GM19395 (cell line): ENCODE measurements at regions not wholly inside any gene's neighbourhood (a gene's known extent, or its start where the extent isn't known, plus 50 kb on each side); places are given as distances from the start of the nearest gene placed in this dataset.
"Not testable (repeated sequence)": the region's sequence is repeated elsewhere in the genome, so short reads cannot be mapped to it uniquely, and the experiment has no call there.

ENCODE experiments used
- ATAC-seq: cut with Tn5 transposase; IDR thresholded peaks from one replicate; pipeline ENCODE4 v1.9.1; 2021; ENCODE audit warnings: mild to moderate bottlenecking, moderate library complexity; ENCODE audit not compliant: unreplicated experiment

- no peak for ATAC-seq
Observed at GRCh38 chr18:11468617-11469016, 140.8 kb upstream of the SLC35G4 start.

GRCh38 chr18:11468120-11468519 is 141.3 kb upstream of the SLC35G4 start:
- ATAC-seq: no peak

DNA sequence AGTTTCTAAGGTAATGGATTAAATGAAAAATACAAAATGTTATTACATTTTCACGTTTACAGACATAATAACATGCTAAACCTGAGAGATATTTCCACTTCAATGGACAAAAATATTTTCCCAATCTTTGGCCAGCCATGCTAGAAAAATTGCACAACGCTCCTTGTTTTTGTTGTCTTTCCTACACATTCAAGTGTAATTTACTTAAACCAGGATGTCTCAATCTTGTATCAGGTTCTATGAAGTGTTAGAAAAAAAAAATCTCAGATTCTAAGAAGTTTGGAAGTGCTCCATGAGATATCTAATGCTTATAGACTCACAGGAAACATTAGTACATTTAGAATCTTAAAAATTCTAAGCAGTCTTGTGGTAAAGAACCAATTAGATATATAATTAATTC is 141.8 kb upstream of the SLC35G4 start:
- ATAC-seq: no peak

DNA sequence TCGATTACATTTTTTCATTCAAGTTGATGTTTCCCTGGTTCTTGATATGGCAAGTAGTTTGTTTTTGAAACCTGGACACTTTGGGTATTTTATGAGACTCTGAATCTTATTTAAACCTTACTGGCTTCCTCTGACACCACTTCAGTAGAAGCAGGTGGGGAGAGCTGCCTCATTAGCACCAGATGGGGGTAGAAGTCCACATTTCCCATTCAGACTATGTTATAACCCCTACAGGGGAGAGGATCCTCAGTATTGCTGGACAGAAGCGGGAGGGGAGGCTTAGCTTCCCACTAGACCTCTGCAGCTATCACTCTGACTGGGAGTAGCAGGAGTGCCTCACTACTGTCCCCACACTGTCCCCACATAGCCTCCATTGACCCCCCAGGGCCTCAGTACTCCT is 145.3 kb upstream of the SLC35G4 start:
- no peak for ATAC-seq

- ATAC-seq: no peak
Observed at GRCh38 chr18:11458447-11458846, 150.9 kb upstream of the SLC35G4 start.

DNA sequence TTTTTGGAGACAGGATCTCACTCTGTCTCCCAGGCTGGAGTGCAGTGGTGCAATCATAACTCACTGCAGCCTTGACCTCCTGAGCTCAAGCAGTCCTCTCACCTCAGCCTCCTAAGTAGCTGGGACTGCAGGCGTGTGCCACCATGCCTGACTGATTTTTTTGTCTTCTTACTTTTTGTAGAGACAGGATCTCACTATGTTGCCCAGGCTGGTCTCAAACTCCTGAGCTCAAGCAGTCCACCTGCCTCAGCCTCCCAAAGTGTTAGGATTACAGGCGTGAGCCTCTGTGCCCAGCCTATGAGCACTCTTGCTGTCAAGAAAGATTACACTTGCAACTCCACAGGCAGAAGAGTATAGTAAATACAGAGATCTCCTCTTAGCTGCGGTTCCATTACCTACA is 151.5 kb upstream of the SLC35G4 start:
- ATAC-seq: not testable (repeated sequence)

- no peak for ATAC-seq
Observed at GRCh38 chr18:11454040-11454439, 155.4 kb upstream of the SLC35G4 start.

DNA sequence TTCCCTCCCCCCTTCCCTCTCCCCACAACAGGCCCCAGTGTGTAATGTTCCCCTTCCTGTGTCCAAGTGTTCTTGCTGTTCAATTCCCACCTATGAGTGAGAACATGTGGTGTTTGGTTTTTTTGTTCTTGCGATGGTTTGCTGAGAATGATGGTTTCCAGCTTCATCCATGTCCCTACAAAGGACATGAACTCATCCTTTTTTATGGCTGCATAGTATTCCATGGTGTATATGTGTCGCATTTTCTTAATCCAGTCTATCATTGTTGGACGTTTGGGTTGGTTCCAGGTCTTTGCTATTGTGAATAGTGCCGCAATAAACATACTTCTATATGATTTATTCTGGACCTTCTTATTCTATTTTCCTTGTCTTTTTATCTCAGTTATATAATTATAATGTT is 165.2 kb upstream of the SLC35G4 start:
- ATAC-seq: not testable (repeated sequence)

DNA sequence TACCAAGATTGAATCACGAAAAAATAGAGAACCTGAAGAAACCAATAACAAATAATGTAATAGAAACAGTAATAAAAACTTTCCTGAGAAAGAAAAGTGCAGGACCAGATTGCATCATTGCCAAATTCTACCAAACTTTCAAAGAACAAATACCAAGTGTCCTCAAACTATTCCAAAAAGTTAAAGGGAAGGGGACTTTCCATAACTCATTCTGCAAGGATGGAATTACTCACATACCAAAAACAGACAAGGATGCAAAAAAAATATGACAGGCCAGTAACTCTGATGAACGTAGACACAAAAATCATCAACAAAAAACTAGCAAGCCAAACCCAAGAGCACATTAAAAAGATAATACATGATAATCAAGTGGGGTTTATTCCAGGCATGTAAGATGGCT is 172.3 kb upstream of the SLC35G4 start:
- ATAC-seq: no peak

DNA sequence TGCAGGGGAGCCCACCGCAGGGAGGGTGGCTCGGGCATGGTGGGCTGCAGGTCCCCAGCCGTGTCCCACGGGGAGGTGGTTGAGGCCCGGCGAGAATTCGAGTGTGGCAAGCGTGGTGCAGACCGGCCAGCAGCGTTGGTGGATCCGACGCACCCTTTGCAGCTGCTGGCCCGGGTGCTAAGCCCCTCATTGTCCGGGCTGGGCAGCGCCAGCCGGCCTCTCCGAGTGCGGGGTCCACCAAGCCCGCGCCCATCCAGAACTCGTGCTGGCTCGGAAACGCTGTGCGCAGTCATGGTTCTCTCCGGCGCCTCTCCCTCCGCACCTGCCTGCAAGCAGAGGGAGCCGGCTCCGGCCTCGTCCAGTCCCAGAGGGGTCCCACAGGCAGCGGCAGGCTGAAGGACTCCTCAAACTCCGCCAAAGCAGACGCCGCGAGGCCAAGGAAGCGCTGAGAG is 177.0 kb upstream of the SLC35G4 start:
- no peak for ATAC-seq

- ATAC-seq: no peak
Observed at GRCh38 chr18:11429876-11430275, 179.5 kb upstream of the SLC35G4 start.

DNA sequence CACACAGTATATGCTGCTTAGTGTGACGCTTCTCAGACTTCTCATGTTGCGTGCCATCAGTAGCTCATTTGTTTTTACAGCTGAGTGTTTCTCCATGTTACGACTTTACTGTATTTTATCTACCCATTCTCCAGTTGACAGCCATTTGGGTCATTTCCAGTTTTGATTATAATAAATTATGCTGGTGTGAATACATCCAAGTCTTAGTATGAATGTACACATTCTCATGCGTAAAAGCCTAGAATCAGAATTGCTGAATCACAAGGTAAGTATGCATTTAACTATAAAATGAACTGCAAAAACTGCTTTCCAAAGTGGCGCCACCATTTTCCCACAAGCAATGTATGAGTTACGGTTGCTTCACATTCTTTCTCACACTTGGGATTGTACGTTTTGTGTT is 184.2 kb upstream of the SLC35G4 start:
- no peak for ATAC-seq

DNA sequence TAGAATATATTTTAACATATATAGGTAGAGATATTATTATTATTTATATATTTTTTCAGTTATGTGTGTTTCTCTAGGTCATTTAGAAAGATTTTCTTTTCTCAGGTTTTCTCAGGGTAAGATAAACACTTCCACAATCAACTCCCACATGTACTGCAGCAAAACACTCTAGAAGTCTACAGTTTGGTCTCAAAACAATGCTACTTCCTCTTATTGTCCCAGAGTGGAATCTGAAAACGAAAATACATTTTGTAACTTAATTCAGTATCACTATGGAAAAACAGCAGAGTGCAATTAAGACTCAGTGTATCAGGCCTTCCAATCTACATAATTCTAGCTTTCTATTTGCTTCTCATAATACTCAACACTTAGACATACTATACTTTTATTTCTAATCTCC is 190.1 kb upstream of the SLC35G4 start:
- ATAC-seq: peak; percentile 60

DNA sequence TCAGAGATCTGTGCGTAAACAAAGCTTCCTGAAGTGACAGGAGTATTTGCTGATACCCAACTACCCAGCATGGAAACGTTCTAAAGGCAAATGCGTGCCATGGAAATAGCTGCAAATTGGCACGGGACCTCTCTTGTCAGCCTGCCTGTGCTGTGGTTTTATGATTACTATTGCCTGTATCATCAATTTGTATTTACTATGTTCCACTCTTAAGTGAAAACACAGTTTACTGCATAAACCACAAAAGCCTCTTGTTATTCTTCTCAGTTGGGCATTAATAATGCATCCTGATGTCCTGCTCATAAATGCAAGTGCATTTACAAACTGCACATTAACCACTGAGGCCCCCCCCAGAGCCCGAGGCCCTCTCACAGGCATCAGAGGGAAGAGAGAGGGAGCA is 196.6 kb upstream of the SLC35G4 start:
- ATAC-seq: no peak

- ATAC-seq: no peak
Observed at GRCh38 chr18:11411048-11411447, 198.3 kb upstream of the SLC35G4 start.

GRCh38 chr18:11408555-11409065 is 200.8 kb upstream of the SLC35G4 start:
- no peak for ATAC-seq

GRCh38 chr18:11407940-11408339 is 201.5 kb upstream of the SLC35G4 start:
- no peak for ATAC-seq

DNA sequence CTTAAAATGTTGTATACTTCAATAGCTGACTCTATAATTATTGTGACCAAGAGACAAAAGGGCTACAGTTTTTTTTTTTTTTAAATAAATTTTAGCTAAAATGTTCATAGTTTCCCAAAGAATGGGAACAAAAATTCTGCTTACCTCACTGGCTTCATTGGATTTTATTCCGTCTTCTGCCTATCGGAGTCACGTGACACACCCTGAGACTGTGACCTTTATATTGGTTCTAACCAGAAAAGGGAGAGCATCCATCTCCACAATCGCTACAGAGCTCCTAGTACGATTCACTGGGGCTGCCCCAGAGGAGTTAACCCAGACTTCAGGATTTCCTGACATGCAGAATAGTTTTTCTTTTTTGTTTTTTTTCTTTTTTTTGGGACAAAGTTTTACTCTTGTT is 203.6 kb upstream of the SLC35G4 start:
- no peak for ATAC-seq

DNA sequence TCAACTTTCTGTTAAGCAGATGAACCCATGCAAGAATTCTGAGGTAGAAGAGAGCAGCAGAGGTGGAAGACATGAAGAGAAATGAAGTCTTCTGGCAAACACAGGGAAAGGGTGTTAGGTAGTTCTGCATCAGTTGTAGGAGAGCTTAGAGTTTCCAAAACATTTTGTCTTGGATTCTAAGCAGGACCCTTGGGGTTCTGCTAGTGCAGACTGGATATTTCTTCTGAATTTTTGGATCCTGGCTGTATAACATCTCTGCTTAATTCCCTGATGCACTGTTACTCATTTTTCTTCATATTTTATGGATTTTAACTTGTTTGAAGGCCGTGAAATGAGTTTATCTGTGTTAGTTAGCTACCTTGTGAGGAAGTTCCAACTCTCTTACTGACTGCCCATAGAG is 208.7 kb upstream of the SLC35G4 start:
- ATAC-seq: no peak

GRCh38 chr18:11398625-11399024 is 210.8 kb upstream of the SLC35G4 start:
- ATAC-seq: no peak

GRCh38 chr18:11392980-11393885 is 216.2 kb upstream of the SLC35G4 start:
- ATAC-seq: no peak

DNA sequence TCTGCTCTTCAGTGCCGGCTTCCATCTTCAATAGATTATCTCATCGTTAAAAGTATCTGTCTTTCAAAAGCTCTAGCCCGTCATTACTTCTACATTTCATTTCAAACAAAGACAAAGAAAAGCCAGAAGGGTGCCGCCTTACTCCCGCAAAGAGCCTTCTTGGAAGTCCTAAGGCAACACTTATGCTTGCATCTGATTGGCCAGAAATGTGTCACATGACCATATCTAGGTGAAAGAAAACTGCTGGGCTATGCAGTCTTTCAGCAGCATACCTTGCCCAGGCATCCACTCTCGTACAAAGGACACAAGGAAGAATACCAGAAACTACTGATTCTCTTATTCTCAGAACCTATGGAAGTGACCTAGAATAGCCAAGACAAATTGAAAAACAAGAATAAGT is 217.1 kb upstream of the SLC35G4 start:
- ATAC-seq: no peak

DNA sequence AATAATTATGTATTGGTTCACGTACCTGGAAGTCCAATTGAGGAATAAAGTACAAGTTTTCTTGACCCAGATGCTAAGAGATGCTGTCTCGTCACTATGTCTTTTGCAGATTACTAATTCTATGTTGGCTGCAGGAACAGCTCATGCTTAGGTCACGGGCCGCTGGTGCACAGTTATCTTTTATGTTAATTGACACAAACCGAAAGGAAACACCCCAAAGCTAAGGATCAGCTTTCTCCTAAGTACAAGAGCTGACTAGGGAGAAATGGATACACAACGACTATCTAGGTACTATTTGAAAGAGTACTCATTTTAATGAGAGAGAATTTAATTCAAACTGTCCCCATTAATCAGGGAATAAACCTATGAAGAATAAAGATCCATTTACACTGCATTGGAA is 217.7 kb upstream of the SLC35G4 start:
- ATAC-seq: no peak
